ENCODE measurements at regions not wholly inside any gene's neighbourhood (a gene's known extent, or its start where the extent isn't known, plus 50 kb on each side); places are given as distances from the start of the nearest gene placed in this dataset.

- Histone ChIP-seq H3K9me3 (no peaks in the 10 kb centered on the region), H3K27ac (no peak overlapping the region), H3K4me1 (no peaks in the 10 kb centered on the region), H3K36me3 (ENCODE audit: low read depth, missing control alignments) (no peaks in the 10 kb centered on the region), H3K4me3 (no peak overlapping the region), H3K27me3 (no peaks in the 10 kb centered on the region)
- WGBS, 2 donors, result 58 to 90% methylated on average over 4 of the region's 4 CpGs
- no peak for DNase-seq
- intact Hi-C loops (cut with DNase I; ENCODE audit: low total_unique reads), result no loop called here
- TF ChIP-seq CTCF (IDR thresholded peaks at IDR 0.05), result no peak
These were observed 412.7 kb upstream of the ROBO2 start for GRCh38 chr3:76627236-76627635.

GRCh38 chr3:76631251-76631650 is 408.6 kb upstream of the ROBO2 start:
- Histone ChIP-seq H3K9me3 (no peaks in the 10 kb centered on the region), H3K36me3 (ENCODE audit: low read depth, missing control alignments) (no peaks in the 10 kb centered on the region), H3K27me3 (no peaks in the 10 kb centered on the region), H3K27ac (no peak overlapping the region), H3K4me1 (no peaks in the 10 kb centered on the region), H3K4me3 (no peak overlapping the region)
- DNase-seq, result no peak
- intact Hi-C loops (cut with DNase I; ENCODE audit: low total_unique reads), result no loop called here
- 87 to 91% methylated on average over 4 of the region's 4 CpGs for WGBS, 2 donors
- TF ChIP-seq CTCF (IDR thresholded peaks at IDR 0.05) (no peak), POLR2A (IDR thresholded peaks at IDR 0.05) (no peak)

GRCh38 chr3:76638006-76638405 is 401.9 kb upstream of the ROBO2 start:
- TF ChIP-seq CTCF (IDR thresholded peaks at IDR 0.05), result no peak
- TF ChIP-seq POLR2A (IDR thresholded peaks at IDR 0.05), result no peak
- DNase-seq, result no peak
- no peaks in the 10 kb centered on the region for H3K9me3 ChIP-seq
- no peak overlapping the region for H3K4me3 ChIP-seq
- no peaks in the 10 kb centered on the region for H3K36me3 ChIP-seq (ENCODE audit: low read depth, missing control alignments)
- no peaks in the 10 kb centered on the region for H3K4me1 ChIP-seq
- no peak overlapping the region for H3K27ac ChIP-seq
- intact Hi-C loops (cut with DNase I; ENCODE audit: low total_unique reads), result no loop called here
- no peaks in the 10 kb centered on the region for H3K27me3 ChIP-seq

GRCh38 chr3:76643623-76644304 is 396.1 kb upstream of the ROBO2 start:
- intact Hi-C loops (cut with DNase I; ENCODE audit: low total_unique reads), result no loop called here
- H3K4me1 ChIP-seq, result no peaks in the 10 kb centered on the region
- no peaks in the 10 kb centered on the region for H3K36me3 ChIP-seq (ENCODE audit: low read depth, missing control alignments)
- TF ChIP-seq CTCF (IDR thresholded peaks at IDR 0.05) (no peak), POLR2A (IDR thresholded peaks at IDR 0.05) (no peak)
- H3K4me3 ChIP-seq, result no peak overlapping the region
- no peaks in the 10 kb centered on the region for H3K27me3 ChIP-seq
- no peak overlapping the region for H3K27ac ChIP-seq
- no peaks in the 10 kb centered on the region for H3K9me3 ChIP-seq
- DNase-seq, result no peak

- no peaks in the 10 kb centered on the region for H3K4me1 ChIP-seq
- no peak for DNase-seq
- intact Hi-C loops (cut with DNase I; ENCODE audit: low total_unique reads), result no loop called here
- H3K27me3 ChIP-seq, result no peaks in the 10 kb centered on the region
- H3K4me3 ChIP-seq, result no peak overlapping the region
- H3K9me3 ChIP-seq, result no peaks in the 10 kb centered on the region
- no peak overlapping the region for H3K27ac ChIP-seq
- TF ChIP-seq POLR2A (IDR thresholded peaks at IDR 0.05) (no peak), CTCF (IDR thresholded peaks at IDR 0.05) (no peak)
- 63 to 83% methylated on average over 4 of the region's 4 CpGs for WGBS, 2 donors
- H3K36me3 ChIP-seq (ENCODE audit: low read depth, missing control alignments), result no peaks in the 10 kb centered on the region
These were observed 395.6 kb upstream of the ROBO2 start for GRCh38 chr3:76644305-76644675.

Data from testis (tissue), 2 donors.